ENCODE measurements at regions not wholly inside any gene's neighbourhood (a gene's known extent, or its start where the extent isn't known, plus 50 kb on each side); places are given as distances from the start of the nearest gene placed in this dataset.

GRCh38 chr5:68732251-68732650 is 361.6 kb upstream of the SLC30A5 start:
- H3K36me3 ChIP-seq (ENCODE audit: insufficient read depth, low read length, poor library complexity, severe bottlenecking) = no peaks in the 10 kb centered on the region
- ChIA-PET POLR2A (ENCODE audit: low non-redundant PET) (no interaction called here), CTCF (no interaction called here)
- intact Hi-C loops (cut with micrococcal nuclease; ENCODE audit: unreplicated experiment) = no loop called here
- no peak for DNase-seq (ENCODE audit: low spot score)
- no peak overlapping the region for H3K4me3 ChIP-seq (ENCODE audit: low read depth, low read length, poor library complexity, severe bottlenecking)
- H3K27me3 ChIP-seq (replicated peaks; ENCODE audit: insufficient read depth, low read depth, low read length, poor library complexity) = no peaks in the 10 kb centered on the region
- H3K27ac ChIP-seq (ENCODE audit: low read depth, low read length, poor library complexity, severe bottlenecking) = no peak overlapping the region
- BruUV-seq (replicated peaks) = no TSS peak
- H3K9me3 ChIP-seq (ENCODE audit: low read depth, low read length, poor library complexity, severe bottlenecking) = no peaks in the 10 kb centered on the region
- H3K4me1 ChIP-seq (ENCODE audit: insufficient read depth, low read length, poor library complexity, severe bottlenecking) = peaks cover 17% of the 10 kb centered on the region
- TF ChIP-seq EZH2 (IDR thresholded peaks at IDR 0.05; ENCODE audit: borderline replicate concordance, low read depth, low read length, poor library complexity, severe bottlenecking) = no peak
- TF ChIP-seq CTCF (conservative IDR thresholded peaks at IDR 0.05; ENCODE audit: low read depth, low read length) = no peak

GRCh38 chr5:68734781-68735180 is 359.0 kb upstream of the SLC30A5 start:
- H3K4me3 ChIP-seq (ENCODE audit: low read depth, low read length, poor library complexity, severe bottlenecking) = no peak overlapping the region
- no peak overlapping the region for H3K27ac ChIP-seq (ENCODE audit: low read depth, low read length, poor library complexity, severe bottlenecking)
- no peaks in the 10 kb centered on the region for H3K27me3 ChIP-seq (replicated peaks; ENCODE audit: insufficient read depth, low read depth, low read length, poor library complexity)
- no TSS peak for BruUV-seq (replicated peaks)
- H3K4me1 ChIP-seq (ENCODE audit: insufficient read depth, low read length, poor library complexity, severe bottlenecking) = peaks cover 17% of the 10 kb centered on the region
- ChIA-PET CTCF (no interaction called here), POLR2A (ENCODE audit: low non-redundant PET) (no interaction called here)
- no peaks in the 10 kb centered on the region for H3K9me3 ChIP-seq (ENCODE audit: low read depth, low read length, poor library complexity, severe bottlenecking)
- H3K36me3 ChIP-seq (ENCODE audit: insufficient read depth, low read length, poor library complexity, severe bottlenecking) = no peaks in the 10 kb centered on the region
- TF ChIP-seq CTCF (conservative IDR thresholded peaks at IDR 0.05; ENCODE audit: low read depth, low read length) (no peak), EZH2 (IDR thresholded peaks at IDR 0.05; ENCODE audit: borderline replicate concordance, low read depth, low read length, poor library complexity, severe bottlenecking) (no peak)
- DNase-seq (ENCODE audit: low spot score) = no peak
- intact Hi-C loops (cut with micrococcal nuclease; ENCODE audit: unreplicated experiment) = no loop called here

- ChIA-PET CTCF (no interaction called here), POLR2A (ENCODE audit: low non-redundant PET) (no interaction called here)
- TF ChIP-seq EZH2 (IDR thresholded peaks at IDR 0.05; ENCODE audit: borderline replicate concordance, low read depth, low read length, poor library complexity, severe bottlenecking) = no peak
- TF ChIP-seq CTCF (conservative IDR thresholded peaks at IDR 0.05; ENCODE audit: low read depth, low read length) = no peak
- intact Hi-C loops (cut with micrococcal nuclease; ENCODE audit: unreplicated experiment) = no loop called here
- Histone ChIP-seq H3K4me3 (ENCODE audit: low read depth, low read length, poor library complexity, severe bottlenecking) (no peak overlapping the region), H3K36me3 (ENCODE audit: insufficient read depth, low read length, poor library complexity, severe bottlenecking) (no peaks in the 10 kb centered on the region), H3K4me1 (ENCODE audit: insufficient read depth, low read length, poor library complexity, severe bottlenecking) (no peaks in the 10 kb centered on the region), H3K27me3 (replicated peaks; ENCODE audit: insufficient read depth, low read depth, low read length, poor library complexity) (no peaks in the 10 kb centered on the region), H3K9me3 (ENCODE audit: low read depth, low read length, poor library complexity, severe bottlenecking) (no peaks in the 10 kb centered on the region), H3K27ac (ENCODE audit: low read depth, low read length, poor library complexity, severe bottlenecking) (no peak overlapping the region)
- BruUV-seq (replicated peaks) = no TSS peak
- no peak for DNase-seq (ENCODE audit: low spot score)
These were observed 355.6 kb upstream of the SLC30A5 start for GRCh38 chr5:68738236-68738635.

All from A673 (cell line).